Fibroblast of lung (primary cell): ENCODE measurements at regions not wholly inside any gene's neighbourhood (a gene's known extent, or its start where the extent isn't known, plus 50 kb on each side); places are given as distances from the start of the nearest gene placed in this dataset.

Experiments used
- DNase-seq, 2 donors: peaks; one replicate each; pipeline versions ENCODE4 v3.0.0 to v3.0.0-alpha.2; 2010; ENCODE audit warnings: low read depth in 2 of 2
- H2AFZ ChIP-seq: 2 replicates; pipeline ENCODE4 v1.5.1; 2012; ENCODE audit warnings: low read length, control low read depth, inconsistent platforms
- H3K27ac ChIP-seq: 2 replicates; pipeline ENCODE4 v1.5.1; 2011; ENCODE audit warnings: low read length, control low read depth; ENCODE audit not compliant: insufficient read depth
- H3K27me3 ChIP-seq: 2 replicates; pipeline ENCODE4 v1.5.1; 2011; ENCODE audit warnings: mild to moderate bottlenecking, low read length; ENCODE audit not compliant: control insufficient read depth, insufficient read depth
- H3K36me3 ChIP-seq: 2 replicates; pipeline ENCODE4 v1.5.1; 2011; ENCODE audit warnings: low read length; ENCODE audit not compliant: control insufficient read depth, insufficient read depth
- H3K4me1 ChIP-seq: 2 replicates; pipeline ENCODE4 v1.5.1; 2011; ENCODE audit warnings: low read length; ENCODE audit not compliant: control insufficient read depth, insufficient read depth; ENCODE audit errors: extremely low read depth
- H3K4me2 ChIP-seq: 2 replicates; pipeline ENCODE4 v1.5.1; 2011; ENCODE audit warnings: low read length, control low read depth; ENCODE audit not compliant: insufficient read depth; ENCODE audit errors: extremely low read depth
- H3K4me3 ChIP-seq, 4 experiments: fragments of 200-600 bp in 1 of 4; sonication (generic) in 1 of 4; replicated peaks in 1 of 4; 2 replicates each; pipeline ENCODE4 v1.5.1; 2011 to 2016; ENCODE audit warnings: low read length in 4 of 4, low read depth in 3 of 4, mild to moderate bottlenecking in 3 of 4, control low read depth in 2 of 4, inconsistent platforms in 1 of 4, mixed read lengths in 1 of 4; ENCODE audit not compliant: insufficient read depth in 1 of 4; ENCODE audit errors: control extremely low read depth in 1 of 4
- H3K79me2 ChIP-seq: 2 replicates; pipeline ENCODE4 v1.5.1; 2012; ENCODE audit warnings: mild to moderate bottlenecking, low read length, inconsistent platforms; ENCODE audit not compliant: control insufficient read depth, insufficient read depth
- H3K9ac ChIP-seq: 2 replicates; pipeline ENCODE4 v1.5.1; 2011; ENCODE audit warnings: mild to moderate bottlenecking, low read length, control low read depth; ENCODE audit not compliant: insufficient read depth
- H3K9me3 ChIP-seq: 2 replicates; pipeline ENCODE4 v1.5.1; 2012; ENCODE audit warnings: low read depth, low read length; ENCODE audit not compliant: control insufficient read depth, insufficient read depth
- H4K20me1 ChIP-seq: 2 replicates; pipeline ENCODE4 v1.5.1; 2011; ENCODE audit warnings: low read length; ENCODE audit not compliant: control insufficient read depth, insufficient read depth; ENCODE audit errors: extremely low read depth
- CTCF ChIP-seq, 2 donors: IDR thresholded peaks in 1 of 2; conservative IDR thresholded peaks in 1 of 2; 1 replicate in 1 of 2; 2 replicates in 1 of 2; pipeline ENCODE4 v1.5.1; 2011 to 2012; ENCODE audit warnings: low read length in 2 of 2, control low read depth in 1 of 2, inconsistent platforms in 1 of 2, low read depth in 1 of 2, mild to moderate bottlenecking in 1 of 2
- EZH2 ChIP-seq: IDR thresholded peaks from 2 replicates; pipeline ENCODE4 v1.5.1; 2012; ENCODE audit warnings: low read length, control low read depth, mild to moderate bottlenecking; ENCODE audit errors: missing control alignments

GRCh38 chr10:56586461-56586891 is 225.4 kb upstream of the ZWINT start:
- no peak overlapping the region for H2AFZ ChIP-seq
- DNase-seq = no peak
- TF ChIP-seq EZH2 (no peak), CTCF (conservative IDR thresholded peaks at IDR 0.05 in 1 of 2, IDR thresholded peaks at IDR 0.05 in 1 of 2; ENCODE audit: low read depth in 1 of 2, low read length in 2 of 2) (no peak)
- no peak overlapping the region for H3K27ac ChIP-seq
- H3K79me2 ChIP-seq = no peaks in the 10 kb centered on the region
- H3K4me1 ChIP-seq = no peaks in the 10 kb centered on the region
- no peak overlapping the region for H3K4me3 ChIP-seq
- no peaks in the 10 kb centered on the region for H3K36me3 ChIP-seq
- no peak overlapping the region for H3K9ac ChIP-seq
- H4K20me1 ChIP-seq = no peaks in the 10 kb centered on the region
- H3K9me3 ChIP-seq = no peaks in the 10 kb centered on the region
- no peak overlapping the region for H3K4me2 ChIP-seq
- no peaks in the 10 kb centered on the region for H3K27me3 ChIP-seq

- Histone ChIP-seq H3K79me2 (no peaks in the 10 kb centered on the region), H3K27me3 (no peaks in the 10 kb centered on the region), H3K4me3 (no peak overlapping the region), H3K9ac (no peak overlapping the region), H3K27ac (no peak overlapping the region), H4K20me1 (no peaks in the 10 kb centered on the region), H3K9me3 (no peaks in the 10 kb centered on the region), H2AFZ (no peak overlapping the region), H3K4me1 (no peaks in the 10 kb centered on the region), H3K4me2 (no peak overlapping the region), H3K36me3 (no peaks in the 10 kb centered on the region)
- DNase-seq = no peak
- no peak for TF ChIP-seq EZH2
- TF ChIP-seq CTCF (conservative IDR thresholded peaks at IDR 0.05 in 1 of 2, IDR thresholded peaks at IDR 0.05 in 1 of 2; ENCODE audit: low read depth in 1 of 2, low read length in 2 of 2) = no peak
These were observed 224.6 kb upstream of the ZWINT start for GRCh38 chr10:56585447-56586171.

- H3K36me3 ChIP-seq = no peaks in the 10 kb centered on the region
- no peaks in the 10 kb centered on the region for H3K27me3 ChIP-seq
- DNase-seq = no peak
- H3K9ac ChIP-seq = no peak overlapping the region
- no peak overlapping the region for H3K4me2 ChIP-seq
- TF ChIP-seq EZH2 = no peak
- TF ChIP-seq CTCF (conservative IDR thresholded peaks at IDR 0.05 in 1 of 2, IDR thresholded peaks at IDR 0.05 in 1 of 2; ENCODE audit: low read depth in 1 of 2, low read length in 2 of 2) = no peak
- H3K79me2 ChIP-seq = no peaks in the 10 kb centered on the region
- no peak overlapping the region for H2AFZ ChIP-seq
- H3K4me1 ChIP-seq = no peaks in the 10 kb centered on the region
- H3K9me3 ChIP-seq = no peaks in the 10 kb centered on the region
- no peak overlapping the region for H3K4me3 ChIP-seq
- H3K27ac ChIP-seq = no peak overlapping the region
- H4K20me1 ChIP-seq = no peaks in the 10 kb centered on the region
These were observed 222.3 kb upstream of the ZWINT start for GRCh38 chr10:56583316-56583715.
